Mucosa of descending colon (tissue), 3 donors: ENCODE measurements at regions not wholly inside any gene's neighbourhood (a gene's known extent, or its start where the extent isn't known, plus 50 kb on each side); places are given as distances from the start of the nearest gene placed in this dataset.
"Not testable (repeated sequence)": the region's sequence is repeated elsewhere in the genome, so short reads cannot be mapped to it uniquely, and the experiment has no call there.

ENCODE experiments used
- ATAC-seq: fragments of 200-7000 bp; cut with Tn5 transposase; one replicate; pipeline ENCODE4 v1.9.1; 2020; ENCODE audit warnings: mild to moderate bottlenecking, moderate library complexity
- DNase-seq, 3 donors: peaks; one replicate each; pipeline ENCODE4 v3.0.0-alpha.2; 2020
- H3K36me3 ChIP-seq: fragments of 200-600 bp; one replicate; pipeline ENCODE4 v1.8.0; 2021; ENCODE audit warnings: low read depth, mild to moderate bottlenecking
- H3K4me1 ChIP-seq: fragments of 200-600 bp; one replicate; pipeline ENCODE4 v1.8.0; 2021; ENCODE audit warnings: low read depth, mild to moderate bottlenecking
- H3K4me3 ChIP-seq: fragments of 200-600 bp; one replicate; pipeline ENCODE4 v1.8.0; 2021; ENCODE audit warnings: mild to moderate bottlenecking
- H3K9me3 ChIP-seq: fragments of 200-600 bp; one replicate; pipeline ENCODE4 v1.8.0; 2021; ENCODE audit warnings: mild to moderate bottlenecking
- CTCF ChIP-seq: fragments of 200-600 bp; IDR thresholded peaks from one replicate; pipeline ENCODE4 v1.8.0; 2022; ENCODE audit warnings: antibody characterized with exemption, mild to moderate bottlenecking
- intact Hi-C, 2 donors: fragments of 100-400 bp; cut with DNase I in 1 of 2; cut with micrococcal nuclease in 1 of 2; formaldehyde crosslinking; loops; one replicate each; pipeline versions ENCODE4 v1.11.0 to v1.11.1; 2022; cut with DNase I, micrococcal nuclease
- donor health status: DM: no; HTN: no; CAD: no; lungs with moderate emphysema.
- donor health status: DM: no; HTN: no; CAD: no.
- donor health status: DM: no; HTN: yes; CAD: no.

GRCh38 chr6:27531772-27532459 is 59.0 kb upstream of the ZNF184 start:
- Histone ChIP-seq H3K9me3 (no peaks in the 10 kb centered on the region), H3K4me1 (no peaks in the 10 kb centered on the region), H3K4me3 (no peak overlapping the region), H3K36me3 (no peaks in the 10 kb centered on the region)
- ATAC-seq (no peak), DNase-seq (no peak)
- no peak for TF ChIP-seq CTCF
- intact Hi-C loops, result no loop called here

- ATAC-seq, H3K4me3 ChIP-seq, H3K9me3 ChIP-seq, intact Hi-C loops, DNase-seq, H3K4me1 ChIP-seq, H3K36me3 ChIP-seq: not testable (repeated sequence)
Observed at GRCh38 chr6:27529796-27530195, 56.9 kb upstream of the ZNF184 start.

- Histone ChIP-seq H3K4me3 (no peak overlapping the region), H3K36me3 (no peaks in the 10 kb centered on the region), H3K4me1 (no peaks in the 10 kb centered on the region), H3K9me3 (no peaks in the 10 kb centered on the region)
- DNase-seq (no peak), ATAC-seq (no peak)
- intact Hi-C loops, result no loop called here
- no peak for TF ChIP-seq CTCF
Observed at GRCh38 chr6:27528714-27529113, 55.8 kb upstream of the ZNF184 start.
